PC-9 (cell line): ENCODE measurements at regions not wholly inside any gene's neighbourhood (a gene's known extent, or its start where the extent isn't known, plus 50 kb on each side); places are given as distances from the start of the nearest gene placed in this dataset.
"Not testable (repeated sequence)": the region's sequence is repeated elsewhere in the genome, so short reads cannot be mapped to it uniquely, and the experiment has no call there.

Experiments used
- BruUV-seq: library from RNA; stranded (reverse); fragments of 400-500 nt; replicated peaks from 2 replicates; lab custom pipeline; 2021; lab: Mats Ljungman, UMichigan
- CTCF ChIA-PET: fragments of 300-600 bp; sonication (Branson Sonifier 250); formaldehyde crosslinking; loops from one replicate; lab custom pipeline; 2022; ENCODE audit warnings: antibody characterized with exemption; lab: Charles Lee
- POLR2A ChIA-PET: fragments of 300-600 bp; sonication (Branson Sonifier 250); formaldehyde crosslinking; loops from one replicate; lab custom pipeline; 2022; ENCODE audit warnings: antibody characterized with exemption; ENCODE audit not compliant: unreplicated experiment; lab: Charles Lee
- DNase-seq, 2 experiments: peaks; one replicate each; pipeline versions ENCODE4 v3.0.0 to v3.0.0-alpha.2; 2015 to 2022; ENCODE audit warnings: mixed read lengths in 1 of 2
- H2AFZ ChIP-seq: fragments of 200-600 bp; sonication (generic); 2 replicates; pipeline ENCODE4 v1.8.1; 2017; ENCODE audit warnings: antibody characterized with exemption
- H3F3A ChIP-seq: fragments of 200-600 bp; sonication (generic); 2 replicates; pipeline ENCODE4 v1.8.1; 2017; ENCODE audit warnings: antibody characterized with exemption, mild to moderate bottlenecking, low read depth; ENCODE audit not compliant: insufficient read depth
- H3K27ac ChIP-seq: fragments of 200-600 bp; sonication (generic); 2 replicates; pipeline ENCODE4 v1.6.1; 2016; ENCODE audit warnings: mixed run types
- H3K27me3 ChIP-seq: fragments of 200-600 bp; sonication (generic); 2 replicates; pipeline ENCODE4 v1.6.1; 2016; ENCODE audit warnings: low read depth, mixed run types; ENCODE audit not compliant: insufficient read depth
- H3K36me3 ChIP-seq: fragments of 200-600 bp; sonication (generic); 2 replicates; pipeline ENCODE4 v1.6.1; 2016; ENCODE audit warnings: low read depth, mixed run types
- H3K4me1 ChIP-seq: fragments of 200-600 bp; sonication (generic); replicated peaks from 2 replicates; pipeline ENCODE4 v1.6.1; 2016; ENCODE audit warnings: mixed run types; ENCODE audit not compliant: insufficient read depth
- H3K4me2 ChIP-seq: fragments of 200-600 bp; sonication (generic); 2 replicates; pipeline ENCODE4 v1.6.1; 2017; ENCODE audit warnings: mixed run types
- H3K4me3 ChIP-seq: fragments of 200-600 bp; sonication (generic); 2 replicates; pipeline ENCODE4 v1.6.1; 2016; ENCODE audit warnings: mixed run types
- H3K79me2 ChIP-seq: fragments of 200-600 bp; sonication (generic); 2 replicates; pipeline ENCODE4 v1.6.1; 2017; ENCODE audit warnings: low read depth, mixed run types
- H3K9me2 ChIP-seq: fragments of 200-600 bp; sonication (generic); 2 replicates; pipeline ENCODE4 v1.8.1; 2017; ENCODE audit warnings: mild to moderate bottlenecking; ENCODE audit not compliant: insufficient read depth
- H3K9me3 ChIP-seq: fragments of 200-600 bp; sonication (generic); 2 replicates; pipeline ENCODE4 v1.8.1; 2016; ENCODE audit warnings: low read depth; ENCODE audit not compliant: insufficient read depth
- H4K20me1 ChIP-seq: fragments of 200-600 bp; sonication (generic); 2 replicates; pipeline ENCODE4 v1.8.1; 2017; ENCODE audit not compliant: insufficient read depth
- CTCF ChIP-seq: fragments of 200-600 bp; sonication (generic); conservative IDR thresholded peaks from 2 replicates; pipeline ENCODE4 v1.6.1; 2017; ENCODE audit warnings: mixed run types, antibody characterized with exemption, mild to moderate bottlenecking, moderate library complexity
- EZH2 ChIP-seq: fragments of 200-600 bp; sonication (generic); IDR thresholded peaks from 2 replicates; pipeline ENCODE4 v1.8.0; 2017; ENCODE audit warnings: antibody characterized with exemption, low read depth
- intact Hi-C: fragments of 100-400 bp; cut with micrococcal nuclease; formaldehyde crosslinking; loops from one replicate; pipeline ENCODE4 v1.10.0; 2022; ENCODE audit not compliant: unreplicated experiment

DNA sequence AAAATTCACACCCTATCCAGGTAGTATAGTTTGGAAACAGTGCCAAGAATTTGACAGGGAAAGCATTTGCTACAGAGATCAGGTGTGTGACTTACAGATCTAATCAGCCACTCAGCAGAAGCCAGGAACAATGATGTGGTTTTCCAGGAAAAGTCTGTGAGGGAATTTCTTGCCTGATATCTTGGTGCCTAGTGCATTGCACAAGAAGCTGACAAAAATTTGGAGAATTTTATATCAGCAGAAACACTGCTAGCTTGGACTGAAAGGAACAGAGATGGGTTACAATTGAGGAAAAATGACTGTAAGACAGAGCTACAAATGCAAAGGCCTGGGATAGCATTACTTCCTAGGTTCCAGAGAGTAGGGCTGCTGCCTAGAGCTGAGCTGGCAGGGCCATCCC lies 658.1 kb upstream of the CHD1 start:
- H3K36me3 ChIP-seq = no peaks in the 10 kb centered on the region
- CTCF ChIA-PET = no interaction called here
- H3K4me2 ChIP-seq = no peak overlapping the region
- H3K4me1 ChIP-seq = no peaks in the 10 kb centered on the region
- H3K79me2 ChIP-seq = no peaks in the 10 kb centered on the region
- POLR2A ChIA-PET = no interaction called here
- H3F3A ChIP-seq = no peaks in the 10 kb centered on the region
- H3K27ac ChIP-seq = no peak overlapping the region
- BruUV-seq = no TSS peak
- intact Hi-C loops = no loop called here
- no peak overlapping the region for H3K4me3 ChIP-seq
- H3K9me3 ChIP-seq = no peaks in the 10 kb centered on the region
- no peaks in the 10 kb centered on the region; the same call in 1 of the 2 replicates for H3K9me2 ChIP-seq
- H2AFZ ChIP-seq = no peak overlapping the region
- TF ChIP-seq EZH2 (no peak), CTCF (no peak)
- H3K27me3 ChIP-seq = no peaks in the 10 kb centered on the region
- H4K20me1 ChIP-seq = no peaks in the 10 kb centered on the region
- DNase-seq = no peak

GRCh38 chr5:99581204-99581603 lies 652.4 kb upstream of the CHD1 start:
- BruUV-seq, H3F3A ChIP-seq, POLR2A ChIA-PET, H3K9me3 ChIP-seq, H3K4me1 ChIP-seq, CTCF ChIA-PET, H3K4me2 ChIP-seq, H2AFZ ChIP-seq, H3K4me3 ChIP-seq, H3K9me2 ChIP-seq, H3K27ac ChIP-seq, intact Hi-C loops, H3K79me2 ChIP-seq, H4K20me1 ChIP-seq, H3K27me3 ChIP-seq, H3K36me3 ChIP-seq, DNase-seq: not testable (repeated sequence)

DNA sequence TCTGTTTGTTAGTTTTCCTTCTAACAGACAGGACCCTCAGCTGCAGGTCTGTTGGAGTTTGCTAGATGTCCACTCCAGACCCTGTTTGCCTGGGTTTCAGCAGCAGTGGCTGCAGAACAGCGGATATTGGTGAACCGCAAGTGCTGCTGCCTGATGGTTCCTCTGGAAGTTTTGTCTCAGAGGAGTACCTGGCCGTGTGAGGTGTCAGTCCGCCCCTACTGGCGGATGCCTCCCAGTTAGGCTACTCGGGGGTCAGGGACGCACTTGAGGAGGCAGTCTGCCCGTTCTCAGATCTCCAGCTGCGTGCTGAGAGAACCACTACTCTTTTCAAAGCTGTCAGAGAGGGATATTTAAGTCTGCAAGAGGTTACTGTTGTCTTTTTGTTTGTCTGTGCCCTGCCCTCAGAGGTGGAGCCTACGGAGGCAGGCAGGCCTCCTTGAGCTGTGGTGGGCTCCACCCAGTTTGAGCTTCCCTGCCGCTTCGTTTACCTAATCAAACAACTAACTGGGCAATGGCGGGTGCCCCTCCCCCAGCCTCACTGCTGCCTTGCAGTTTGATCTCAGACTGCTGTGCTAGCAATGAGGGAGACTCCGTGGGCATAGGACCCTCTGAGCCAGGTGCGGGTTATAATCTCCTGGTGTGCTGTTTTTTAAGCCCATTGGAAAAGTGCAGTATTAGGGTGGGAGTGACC lies 634.3 kb upstream of the CHD1 start:
- intact Hi-C loops, BruUV-seq: not testable (repeated sequence)
- peak overlapping the region; percentile 69 for H3K4me2 ChIP-seq

DNA sequence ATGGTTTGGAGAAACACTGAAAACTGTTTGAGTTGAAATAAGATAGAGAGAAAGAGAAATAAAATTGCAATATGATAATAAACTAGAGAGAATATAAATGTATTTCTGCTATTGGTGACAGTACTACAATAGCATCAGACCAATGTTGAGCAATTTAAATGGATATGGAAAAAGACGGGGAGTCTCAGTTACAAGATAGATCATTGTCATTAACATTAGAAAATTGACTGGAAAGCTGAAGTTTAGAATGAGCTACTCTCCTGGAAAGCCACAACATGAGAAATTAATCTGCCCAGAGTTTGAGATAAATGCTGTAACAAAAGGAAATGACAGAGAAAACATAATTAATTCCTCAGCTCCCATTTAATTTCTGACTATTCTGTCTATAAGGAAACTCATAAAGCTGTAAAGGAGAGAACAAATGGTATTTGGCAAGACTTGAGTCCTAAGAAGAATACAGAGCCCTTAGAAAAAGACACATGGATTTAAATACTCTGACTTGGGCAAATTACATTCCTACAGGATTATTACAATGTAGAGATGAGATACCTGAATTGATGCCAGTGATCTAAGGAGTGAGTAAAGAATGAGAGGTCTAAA lies 624.5 kb upstream of the CHD1 start:
- Histone ChIP-seq H3K27me3 (no peaks in the 10 kb centered on the region), H3F3A (no peaks in the 10 kb centered on the region), H4K20me1 (no peaks in the 10 kb centered on the region), H3K4me2 (no peak overlapping the region), H3K27ac (no peak overlapping the region), H3K79me2 (no peaks in the 10 kb centered on the region), H3K4me3 (no peak overlapping the region), H3K36me3 (no peaks in the 10 kb centered on the region), H2AFZ (no peak overlapping the region), H3K4me1 (no peaks in the 10 kb centered on the region), H3K9me3 (no peaks in the 10 kb centered on the region), H3K9me2 (no peaks in the 10 kb centered on the region)
- no peak for DNase-seq
- BruUV-seq = no TSS peak
- CTCF ChIA-PET = no interaction called here
- intact Hi-C loops = no loop called here
- TF ChIP-seq EZH2 (no peak), CTCF (no peak)
- POLR2A ChIA-PET = no interaction called here

More for the DNA sequence above, 634.3 kb upstream of the CHD1 start:
- H4K20me1 ChIP-seq, H2AFZ ChIP-seq, H3K9me2 ChIP-seq, H3K9me3 ChIP-seq, CTCF ChIA-PET, POLR2A ChIA-PET, H3K79me2 ChIP-seq, H3K4me1 ChIP-seq, H3K27me3 ChIP-seq, H3K36me3 ChIP-seq, H3F3A ChIP-seq, H3K27ac ChIP-seq: not testable (repeated sequence)
- H3K4me3 ChIP-seq = peak overlapping the region; percentile 38; the same call in 1 of the 2 replicates
- peak in 1 of 2 experiments; percentile 31 for DNase-seq
